Peyer's patch (tissue), 4 donors: ENCODE measurements at regions not wholly inside any gene's neighbourhood (a gene's known extent, or its start where the extent isn't known, plus 50 kb on each side); places are given as distances from the start of the nearest gene placed in this dataset.

Experiments used
- POLR2A ChIP-seq, 2 donors: fragments of 450-650 bp; IDR thresholded peaks; one replicate each; pipeline ENCODE4 v1.5.1; 2017; ENCODE audit warnings: antibody characterized with exemption in 2 of 2, mild to moderate bottlenecking in 2 of 2, moderate library complexity in 2 of 2
- TF ChIP-seq, protein P1 (sequence below), 6 experiments: fragments of 450-650 bp in 4 of 6; fragments of 200-600 bp in 2 of 6; sonication (generic) in 1 of 6; IDR thresholded peaks; one replicate each; pipeline ENCODE4 v1.5.1; 2017 to 2019; ENCODE audit warnings: antibody characterized with exemption in 6 of 6, mild to moderate bottlenecking in 3 of 6, moderate library complexity in 1 of 6

DNA sequence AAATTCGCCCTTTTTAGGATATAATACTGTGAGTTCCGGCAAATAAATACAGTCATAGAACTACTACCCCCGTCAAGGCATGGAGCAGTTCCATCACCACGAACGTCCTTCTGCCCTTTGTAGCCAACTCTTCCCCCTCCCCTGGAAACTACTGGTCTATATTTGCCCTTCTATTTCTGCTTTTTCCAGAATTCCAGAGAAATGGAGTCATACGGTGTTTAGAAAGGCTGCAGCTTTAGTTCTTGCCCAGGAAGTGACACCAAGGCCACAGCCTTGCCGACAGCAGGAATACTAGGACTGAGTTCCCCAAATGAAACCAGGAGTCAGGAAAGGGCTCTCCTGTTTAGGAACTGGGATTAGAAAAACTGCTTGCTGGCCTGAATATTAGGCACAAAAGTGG lies 291.2 kb downstream of the FAM43A start:
- no peak for TF ChIP-seq POLR2A (IDR thresholded peaks at IDR 0.05)
- TF ChIP-seq, protein P1, sequence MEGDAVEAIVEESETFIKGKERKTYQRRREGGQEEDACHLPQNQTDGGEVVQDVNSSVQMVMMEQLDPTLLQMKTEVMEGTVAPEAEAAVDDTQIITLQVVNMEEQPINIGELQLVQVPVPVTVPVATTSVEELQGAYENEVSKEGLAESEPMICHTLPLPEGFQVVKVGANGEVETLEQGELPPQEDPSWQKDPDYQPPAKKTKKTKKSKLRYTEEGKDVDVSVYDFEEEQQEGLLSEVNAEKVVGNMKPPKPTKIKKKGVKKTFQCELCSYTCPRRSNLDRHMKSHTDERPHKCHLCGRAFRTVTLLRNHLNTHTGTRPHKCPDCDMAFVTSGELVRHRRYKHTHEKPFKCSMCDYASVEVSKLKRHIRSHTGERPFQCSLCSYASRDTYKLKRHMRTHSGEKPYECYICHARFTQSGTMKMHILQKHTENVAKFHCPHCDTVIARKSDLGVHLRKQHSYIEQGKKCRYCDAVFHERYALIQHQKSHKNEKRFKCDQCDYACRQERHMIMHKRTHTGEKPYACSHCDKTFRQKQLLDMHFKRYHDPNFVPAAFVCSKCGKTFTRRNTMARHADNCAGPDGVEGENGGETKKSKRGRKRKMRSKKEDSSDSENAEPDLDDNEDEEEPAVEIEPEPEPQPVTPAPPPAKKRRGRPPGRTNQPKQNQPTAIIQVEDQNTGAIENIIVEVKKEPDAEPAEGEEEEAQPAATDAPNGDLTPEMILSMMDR (IDR thresholded peaks at IDR 0.05) = no peak
